ENCODE measurements at regions not wholly inside any gene's neighbourhood (a gene's known extent, or its start where the extent isn't known, plus 50 kb on each side); places are given as distances from the start of the nearest gene placed in this dataset.

DNA sequence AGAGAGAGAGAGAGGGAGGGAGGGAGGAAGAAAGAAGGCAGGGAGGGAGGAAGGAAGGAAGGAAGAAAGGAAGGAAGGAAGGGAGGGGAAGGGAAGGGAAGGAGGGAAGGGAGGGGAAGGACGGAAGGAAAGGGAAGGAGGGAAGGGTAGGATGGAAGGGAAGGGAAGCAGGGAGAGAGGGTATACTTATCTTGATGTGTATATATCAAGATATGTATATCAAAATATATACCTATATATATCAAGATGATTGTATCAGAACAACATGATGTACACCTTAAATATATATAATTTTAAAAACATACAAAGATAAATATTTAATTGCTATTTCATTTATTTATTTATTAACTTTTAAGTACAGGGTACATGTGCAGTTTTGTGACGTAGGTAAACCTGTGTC lies 96.8 kb upstream of the ADAMTS16 start:
- no peak for DNase-seq
- no peaks in the 10 kb centered on the region for H3K27me3 ChIP-seq (ENCODE audit: insufficient read depth, low read length)
- no peaks in the 10 kb centered on the region for H4K20me1 ChIP-seq (ENCODE audit: control insufficient read depth, insufficient read depth, insufficient read length)
- no peak overlapping the region for H3K4me3 Mint-ChIP-seq
- no peak overlapping the region for H3K18ac ChIP-seq (ENCODE audit: insufficient read length, low read depth, low read length)
- no peak overlapping the region for H3K4ac ChIP-seq (ENCODE audit: low read depth, low read length)
- H3K14ac ChIP-seq (ENCODE audit: insufficient read depth, low read length): no peak overlapping the region
- H2BK5ac ChIP-seq (ENCODE audit: insufficient read length, low read length): no peak overlapping the region
- no peak overlapping the region for H3T11ph ChIP-seq (ENCODE audit: low read length)
- H3K27me3 Mint-ChIP-seq (ENCODE audit: low read depth): no peaks in the 10 kb centered on the region; the same call in 1 of the 2 replicates
- H2BK20ac ChIP-seq (ENCODE audit: low read depth, low read length, poor library complexity, severe bottlenecking): no peak overlapping the region
- 100% methylated on average over 1 of the region's 2 CpGs for WGBS (ENCODE audit: extremely low coverage, insufficient read length, low lambda C conversion rate)
- H2AK5ac ChIP-seq (ENCODE audit: insufficient read length, low read length): no peak overlapping the region
- H3K36me3 Mint-ChIP-seq (ENCODE audit: insufficient read depth in 1 of 3, low read depth in 3 of 3): no peaks in the 10 kb centered on the region
- TF ChIP-seq, protein P1, sequence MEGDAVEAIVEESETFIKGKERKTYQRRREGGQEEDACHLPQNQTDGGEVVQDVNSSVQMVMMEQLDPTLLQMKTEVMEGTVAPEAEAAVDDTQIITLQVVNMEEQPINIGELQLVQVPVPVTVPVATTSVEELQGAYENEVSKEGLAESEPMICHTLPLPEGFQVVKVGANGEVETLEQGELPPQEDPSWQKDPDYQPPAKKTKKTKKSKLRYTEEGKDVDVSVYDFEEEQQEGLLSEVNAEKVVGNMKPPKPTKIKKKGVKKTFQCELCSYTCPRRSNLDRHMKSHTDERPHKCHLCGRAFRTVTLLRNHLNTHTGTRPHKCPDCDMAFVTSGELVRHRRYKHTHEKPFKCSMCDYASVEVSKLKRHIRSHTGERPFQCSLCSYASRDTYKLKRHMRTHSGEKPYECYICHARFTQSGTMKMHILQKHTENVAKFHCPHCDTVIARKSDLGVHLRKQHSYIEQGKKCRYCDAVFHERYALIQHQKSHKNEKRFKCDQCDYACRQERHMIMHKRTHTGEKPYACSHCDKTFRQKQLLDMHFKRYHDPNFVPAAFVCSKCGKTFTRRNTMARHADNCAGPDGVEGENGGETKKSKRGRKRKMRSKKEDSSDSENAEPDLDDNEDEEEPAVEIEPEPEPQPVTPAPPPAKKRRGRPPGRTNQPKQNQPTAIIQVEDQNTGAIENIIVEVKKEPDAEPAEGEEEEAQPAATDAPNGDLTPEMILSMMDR (conservative IDR thresholded peaks at IDR 0.05): no peak
- no peak overlapping the region for H4K91ac ChIP-seq (ENCODE audit: insufficient read length, low read depth, low read length)
- H3K4me1 ChIP-seq (ENCODE audit: insufficient read depth, low read length): no peaks in the 10 kb centered on the region
- H3K9ac ChIP-seq (ENCODE audit: extremely low read depth, insufficient read length, low read length): no peak overlapping the region
- no peak overlapping the region for H4K8ac ChIP-seq (replicated peaks; ENCODE audit: insufficient read length, low read depth, low read length)
- no peak overlapping the region for H2BK12ac ChIP-seq (ENCODE audit: insufficient read length, low read depth, low read length)
- no peaks in the 10 kb centered on the region for H3K4me1 Mint-ChIP-seq
- H3K79me1 ChIP-seq (ENCODE audit: insufficient read depth, low read depth, low read length, poor library complexity, severe bottlenecking): no peaks in the 10 kb centered on the region
- H3K27ac ChIP-seq (ENCODE audit: insufficient read length, low read depth, low read length): no peak overlapping the region
- H3K56ac ChIP-seq (ENCODE audit: insufficient read length, low read depth, low read length): no peak overlapping the region
- no peaks in the 10 kb centered on the region for H3K9me3 ChIP-seq (ENCODE audit: control insufficient read depth, low read depth, low read length)
- no peak overlapping the region for H2AFZ ChIP-seq (ENCODE audit: low read length)
- H3K9me3 Mint-ChIP-seq: peaks cover 0 to 3% of the 10 kb centered on the region in 2 experiments; a peak in 1 of 5 replicates
- H2BK15ac ChIP-seq (ENCODE audit: low read depth, low read length): no peak overlapping the region
- H4K5ac ChIP-seq (ENCODE audit: insufficient read length, low read depth, low read length): no peak overlapping the region
- no peak overlapping the region for H3K27ac Mint-ChIP-seq
- H3K4me2 ChIP-seq (ENCODE audit: insufficient read depth, insufficient read length, low read length): no peak overlapping the region
- H3K23ac ChIP-seq (ENCODE audit: insufficient read length, low read depth, low read length): no peak overlapping the region
- no peak overlapping the region for H2BK120ac ChIP-seq (ENCODE audit: low read depth, low read length, poor library complexity, severe bottlenecking)
- no peaks in the 10 kb centered on the region for H3K23me2 ChIP-seq (ENCODE audit: insufficient read length, low read depth, low read length, poor library complexity, severe bottlenecking)
- H3K79me2 ChIP-seq (ENCODE audit: insufficient read depth, low read length): no peaks in the 10 kb centered on the region

Measured in H9 (cell line).